Stimulated activated CD8-positive, alpha-beta memory T cell treated with anti-CD3 and anti-CD28 coated beads, Interleukin-15, amount 100 ng/mL, for 1 hour (primary cell): ENCODE measurements at regions not wholly inside any gene's neighbourhood (a gene's known extent, or its start where the extent isn't known, plus 50 kb on each side); places are given as distances from the start of the nearest gene placed in this dataset.
"Not testable (repeated sequence)": the region's sequence is repeated elsewhere in the genome, so short reads cannot be mapped to it uniquely, and the experiment has no call there.

Source experiments
- DNase-seq: peaks from one replicate; pipeline ENCODE4 v3.0.0-alpha.2; 2020; ENCODE audit warnings: low read depth

GRCh38 chr2:7681881-7682461 is 764.8 kb downstream of the RNF144A start:
- DNase-seq, result no peak

- no peak for DNase-seq
Observed at GRCh38 chr2:7683196-7683595, 766.0 kb downstream of the RNF144A start.

- no peak for DNase-seq
Observed at GRCh38 chr2:7683708-7684107, 766.5 kb downstream of the RNF144A start.

- DNase-seq, result no peak
Observed at GRCh38 chr2:7685342-7686015, 768.3 kb downstream of the RNF144A start.

GRCh38 chr2:7686016-7686385 is 768.8 kb downstream of the RNF144A start:
- no peak for DNase-seq

- no peak for DNase-seq
Observed at GRCh38 chr2:7691961-7692656, 774.9 kb downstream of the RNF144A start.

GRCh38 chr2:7692657-7693161 is 775.5 kb downstream of the RNF144A start:
- no peak for DNase-seq

- no peak for DNase-seq
Observed at GRCh38 chr2:7693246-7694075, 776.2 kb downstream of the RNF144A start.

- no peak for DNase-seq
Observed at GRCh38 chr2:7694076-7694985, 777.1 kb downstream of the RNF144A start.

GRCh38 chr2:7696556-7696955 is 779.3 kb downstream of the RNF144A start:
- DNase-seq, result not testable (repeated sequence)

- no peak for DNase-seq
Observed at GRCh38 chr2:7697052-7697451, 779.8 kb downstream of the RNF144A start.

- no peak for DNase-seq
Observed at GRCh38 chr2:7701791-7702190, 784.6 kb downstream of the RNF144A start.

GRCh38 chr2:7703048-7703447 is 785.8 kb downstream of the RNF144A start:
- DNase-seq, result no peak

- no peak for DNase-seq
Observed at GRCh38 chr2:7703543-7704144, 786.4 kb downstream of the RNF144A start.

GRCh38 chr2:7704296-7704865 is 787.2 kb downstream of the RNF144A start:
- no peak for DNase-seq

GRCh38 chr2:7706791-7707190 is 789.6 kb downstream of the RNF144A start:
- DNase-seq, result no peak

GRCh38 chr2:7707723-7708122 is 790.5 kb downstream of the RNF144A start:
- no peak for DNase-seq

- DNase-seq, result no peak
Observed at GRCh38 chr2:7709907-7710306, 792.7 kb downstream of the RNF144A start.

- DNase-seq, result no peak
Observed at GRCh38 chr2:7711167-7711566, 794.0 kb downstream of the RNF144A start.

- DNase-seq, result no peak
Observed at GRCh38 chr2:7719876-7720275, 802.7 kb downstream of the RNF144A start.
